Colonic mucosa (tissue), 4 donors: ENCODE measurements at regions not wholly inside any gene's neighbourhood (a gene's known extent, or its start where the extent isn't known, plus 50 kb on each side); places are given as distances from the start of the nearest gene placed in this dataset.
"Not testable (repeated sequence)": the region's sequence is repeated elsewhere in the genome, so short reads cannot be mapped to it uniquely, and the experiment has no call there.

Source experiments
- DNase-seq: peaks from one replicate; pipeline ENCODE4 v3.0.0-alpha.2; 2020
- H3K27ac ChIP-seq: fragments of 200-600 bp; one replicate; pipeline ENCODE4 v1.8.0; 2021
- H3K27me3 ChIP-seq: fragments of 200-600 bp; one replicate; pipeline ENCODE4 v1.8.0; 2021
- H3K36me3 ChIP-seq: fragments of 200-600 bp; one replicate; pipeline ENCODE4 v1.8.0; 2021
- H3K4me1 ChIP-seq: fragments of 200-600 bp; one replicate; pipeline ENCODE4 v1.8.0; 2021; ENCODE audit warnings: mild to moderate bottlenecking
- H3K4me3 ChIP-seq: fragments of 200-600 bp; one replicate; pipeline ENCODE4 v1.8.0; 2021
- H3K9ac ChIP-seq, 2 donors: one replicate each; pipeline ENCODE4 v1.7.0; 2013; ENCODE audit warnings: control low read depth in 2 of 2, low read depth in 2 of 2, low read length in 2 of 2
- H3K9me3 ChIP-seq: fragments of 200-600 bp; one replicate; pipeline ENCODE4 v1.8.0; 2021
- CTCF ChIP-seq: fragments of 200-600 bp; IDR thresholded peaks from one replicate; pipeline ENCODE4 v1.8.0; 2022; ENCODE audit warnings: antibody characterized with exemption, mild to moderate bottlenecking
- intact Hi-C: fragments of 100-400 bp; cut with DNase I; formaldehyde crosslinking; loops from one replicate; pipeline ENCODE4 v1.14.1; 2022
- donor health status: healthy.
- donor health status: DM: no; HTN: no; CAD: no.
- donor health status: DM: no; HTN: no; CAD: no.

- H3K4me3 ChIP-seq = no peak overlapping the region
- no peak for TF ChIP-seq CTCF
- no peak for DNase-seq
- no peaks in the 10 kb centered on the region for H3K4me1 ChIP-seq
- no peaks in the 10 kb centered on the region for H3K36me3 ChIP-seq
- H3K27me3 ChIP-seq = no peaks in the 10 kb centered on the region
- H3K9me3 ChIP-seq = no peaks in the 10 kb centered on the region
- no peak overlapping the region for H3K9ac ChIP-seq
- H3K27ac ChIP-seq = no peak overlapping the region
- intact Hi-C loops = no loop called here
These were observed 77.8 kb downstream of the VIP start for GRCh38 chr6:152828431-152828830.

GRCh38 chr6:152834366-152834765, 83.8 kb downstream of the VIP start:
- H3K27ac ChIP-seq, H3K4me1 ChIP-seq, H3K9ac ChIP-seq, H3K27me3 ChIP-seq, H3K4me3 ChIP-seq, DNase-seq, intact Hi-C loops, H3K9me3 ChIP-seq, H3K36me3 ChIP-seq: not testable (repeated sequence)

GRCh38 chr6:152836523-152836922, 85.9 kb downstream of the VIP start:
- DNase-seq = no peak
- TF ChIP-seq CTCF = no peak

GRCh38 chr6:152845421-152845820, 94.8 kb downstream of the VIP start:
- no peak for TF ChIP-seq CTCF
- Histone ChIP-seq H3K27ac (no peak overlapping the region), H3K27me3 (no peaks in the 10 kb centered on the region), H3K4me3 (no peak overlapping the region), H3K4me1 (no peaks in the 10 kb centered on the region), H3K36me3 (no peaks in the 10 kb centered on the region), H3K9me3 (no peaks in the 10 kb centered on the region), H3K9ac (no peak overlapping the region)
- no peak for DNase-seq
- intact Hi-C loops = no loop called here

More at GRCh38 chr6:152836523-152836922, 85.9 kb downstream of the VIP start:
- no peaks in the 10 kb centered on the region for H3K4me1 ChIP-seq
- H3K4me3 ChIP-seq = no peak overlapping the region
- H3K27me3 ChIP-seq = no peaks in the 10 kb centered on the region
- intact Hi-C loops = no loop called here
- no peaks in the 10 kb centered on the region for H3K36me3 ChIP-seq
- no peak overlapping the region for H3K27ac ChIP-seq
- no peaks in the 10 kb centered on the region for H3K9me3 ChIP-seq
- H3K9ac ChIP-seq = no peak overlapping the region

- Histone ChIP-seq H3K4me3 (no peak overlapping the region), H3K27me3 (no peaks in the 10 kb centered on the region), H3K9ac (no peak overlapping the region), H3K4me1 (no peaks in the 10 kb centered on the region), H3K27ac (no peak overlapping the region), H3K36me3 (no peaks in the 10 kb centered on the region), H3K9me3 (no peaks in the 10 kb centered on the region)
- no peak for TF ChIP-seq CTCF
- intact Hi-C loops = no loop called here
- no peak for DNase-seq
These were observed 96.2 kb downstream of the VIP start for GRCh38 chr6:152846825-152847224.

- intact Hi-C loops = no loop called here
- no peak for TF ChIP-seq CTCF
- Histone ChIP-seq H3K27me3 (no peaks in the 10 kb centered on the region), H3K27ac (no peak overlapping the region), H3K9me3 (no peaks in the 10 kb centered on the region), H3K9ac (no peak overlapping the region), H3K4me3 (no peak overlapping the region), H3K36me3 (no peaks in the 10 kb centered on the region), H3K4me1 (no peaks in the 10 kb centered on the region)
- no peak for DNase-seq
These were observed 98.3 kb downstream of the VIP start for GRCh38 chr6:152848919-152849318.
